ENCODE measurements at regions not wholly inside any gene's neighbourhood (a gene's known extent, or its start where the extent isn't known, plus 50 kb on each side); places are given as distances from the start of the nearest gene placed in this dataset.

DNA sequence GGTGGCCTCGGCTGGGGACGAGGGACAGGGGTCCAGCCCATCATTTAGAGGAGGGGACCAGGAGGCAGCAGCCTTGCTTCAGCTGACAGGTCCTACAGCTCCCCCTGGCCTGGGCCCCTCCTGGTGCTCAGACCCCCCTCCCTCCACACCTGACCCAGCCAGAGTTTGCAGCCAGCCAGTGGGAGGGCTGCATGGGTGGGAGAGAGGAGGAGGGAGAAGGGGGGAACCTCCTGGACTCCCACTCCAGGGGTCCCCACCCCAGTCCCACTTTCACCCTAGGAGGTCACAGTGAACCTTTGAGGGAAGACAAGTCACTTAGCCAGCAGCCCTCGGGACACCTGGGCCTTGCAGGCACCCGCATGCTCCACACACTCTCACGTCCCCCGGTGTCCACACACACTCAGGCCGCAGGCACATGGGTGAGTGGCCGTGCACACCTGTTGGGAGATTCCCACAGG is 108.9 kb upstream of the ZBTB40 start:
- no peak for DNase-seq (ENCODE audit: low read depth)
- Histone ChIP-seq H3K27me3 (replicated peaks; ENCODE audit: control insufficient read depth, insufficient read depth, low read length) (peaks cover 57% of the 10 kb centered on the region), H3K36me3 (ENCODE audit: control insufficient read depth, insufficient read depth, low read length, severe bottlenecking) (no peaks in the 10 kb centered on the region), H3K4me3 (ENCODE audit: low read length) (no peak overlapping the region), H3K9ac (ENCODE audit: low read length) (no peak overlapping the region), H3K4me1 (ENCODE audit: control insufficient read depth, insufficient read depth, low read length) (peaks cover 16% of the 10 kb centered on the region), H3K9me3 (ENCODE audit: control insufficient read depth, low read length) (no peaks in the 10 kb centered on the region)

GRCh38 chr1:22343456-22344328 is 108.0 kb upstream of the ZBTB40 start:
- Histone ChIP-seq H3K27me3 (replicated peaks; ENCODE audit: control insufficient read depth, insufficient read depth, low read length) (peaks cover 56% of the 10 kb centered on the region), H3K9ac (ENCODE audit: low read length) (no peak overlapping the region), H3K4me1 (ENCODE audit: control insufficient read depth, insufficient read depth, low read length) (peaks cover 16% of the 10 kb centered on the region), H3K9me3 (ENCODE audit: control insufficient read depth, low read length) (no peaks in the 10 kb centered on the region), H3K4me3 (ENCODE audit: low read length) (no peak overlapping the region), H3K36me3 (ENCODE audit: control insufficient read depth, insufficient read depth, low read length, severe bottlenecking) (no peaks in the 10 kb centered on the region)
- DNase-seq (ENCODE audit: low read depth) = no peak

DNA sequence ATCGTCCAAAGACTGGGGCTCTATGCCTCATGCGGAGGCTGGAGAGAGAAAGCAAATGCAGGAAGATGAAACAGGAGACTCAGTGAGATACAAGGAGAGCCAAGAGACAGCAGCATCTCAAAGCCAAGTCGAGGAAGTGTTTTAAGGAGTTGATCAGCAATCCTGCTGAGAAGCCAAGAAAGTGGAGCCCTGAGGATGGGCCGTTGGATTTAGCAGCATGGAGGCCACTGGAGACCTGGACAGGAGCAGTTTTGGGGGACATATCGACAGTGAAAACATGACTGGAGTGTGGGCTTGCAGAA is 107.4 kb upstream of the ZBTB40 start:
- Histone ChIP-seq H3K4me3 (ENCODE audit: low read length) (no peak overlapping the region), H3K27me3 (replicated peaks; ENCODE audit: control insufficient read depth, insufficient read depth, low read length) (peaks cover 52% of the 10 kb centered on the region), H3K9ac (ENCODE audit: low read length) (no peak overlapping the region), H3K36me3 (ENCODE audit: control insufficient read depth, insufficient read depth, low read length, severe bottlenecking) (no peaks in the 10 kb centered on the region), H3K4me1 (ENCODE audit: control insufficient read depth, insufficient read depth, low read length) (peaks cover 16% of the 10 kb centered on the region), H3K9me3 (ENCODE audit: control insufficient read depth, low read length) (no peaks in the 10 kb centered on the region)
- DNase-seq (ENCODE audit: low read depth) = no peak

- H3K36me3 ChIP-seq (ENCODE audit: control insufficient read depth, insufficient read depth, low read length, severe bottlenecking) = no peaks in the 10 kb centered on the region
- no peaks in the 10 kb centered on the region for H3K9me3 ChIP-seq (ENCODE audit: control insufficient read depth, low read length)
- no peak overlapping the region for H3K9ac ChIP-seq (ENCODE audit: low read length)
- no peak for DNase-seq (ENCODE audit: low read depth)
- no peak overlapping the region for H3K4me3 ChIP-seq (ENCODE audit: low read length)
- peaks cover 53% of the 10 kb centered on the region for H3K27me3 ChIP-seq (replicated peaks; ENCODE audit: control insufficient read depth, insufficient read depth, low read length)
- H3K4me1 ChIP-seq (ENCODE audit: control insufficient read depth, insufficient read depth, low read length) = peaks cover 16% of the 10 kb centered on the region
Measured at GRCh38 chr1:22344851-22345560, 106.6 kb upstream of the ZBTB40 start.

DNA sequence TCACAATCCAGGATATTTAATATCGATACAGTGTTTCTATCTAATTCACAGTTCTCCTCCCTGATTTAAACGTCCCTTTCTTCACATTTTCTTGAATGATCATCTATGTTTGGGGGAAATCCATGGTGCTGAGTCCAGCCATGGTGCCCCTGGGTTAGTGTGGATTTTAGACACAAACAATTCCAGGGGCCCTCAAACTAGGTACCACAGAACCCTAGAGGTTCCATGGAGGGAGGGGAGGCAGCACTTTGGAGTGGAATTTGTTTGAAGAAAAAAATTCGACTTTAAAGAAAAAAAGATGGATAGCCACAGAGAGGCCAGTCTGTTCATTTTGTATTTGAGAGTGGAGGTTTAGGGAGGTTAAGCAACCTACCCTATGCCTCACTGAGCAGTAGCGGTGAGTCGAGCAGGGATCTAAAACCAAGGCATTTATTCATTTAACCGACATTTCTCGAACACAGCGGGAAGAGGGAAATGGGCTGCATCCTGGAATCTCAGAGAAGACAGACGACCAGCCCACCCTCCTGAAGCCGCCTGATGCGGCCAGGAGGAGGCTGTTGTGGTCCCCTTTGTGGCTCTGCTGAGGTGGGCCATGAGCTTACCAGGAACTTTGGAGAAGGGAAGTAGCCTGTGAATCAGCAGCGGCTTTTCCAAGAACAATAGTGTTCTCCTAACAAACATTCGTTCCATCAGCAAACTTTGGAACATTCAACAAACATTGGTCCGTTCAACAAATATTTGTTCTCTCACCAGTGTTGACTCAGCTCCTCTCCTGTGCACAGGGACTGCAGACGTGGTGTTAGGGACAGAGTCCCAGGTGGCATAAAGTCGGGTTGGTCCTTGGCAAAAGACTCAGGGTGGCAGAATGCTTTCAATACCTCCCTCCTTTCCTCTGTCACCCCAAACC is 103.5 kb upstream of the ZBTB40 start:
- H3K4me1 ChIP-seq (ENCODE audit: control insufficient read depth, insufficient read depth, low read length) = peaks cover 8% of the 10 kb centered on the region
- no peaks in the 10 kb centered on the region for H3K36me3 ChIP-seq (ENCODE audit: control insufficient read depth, insufficient read depth, low read length, severe bottlenecking)
- no peak for DNase-seq (ENCODE audit: low read depth)
- H3K27me3 ChIP-seq (replicated peaks; ENCODE audit: control insufficient read depth, insufficient read depth, low read length) = peaks cover 56% of the 10 kb centered on the region
- H3K4me3 ChIP-seq (ENCODE audit: low read length) = no peak overlapping the region
- no peak overlapping the region for H3K9ac ChIP-seq (ENCODE audit: low read length)
- no peaks in the 10 kb centered on the region for H3K9me3 ChIP-seq (ENCODE audit: control insufficient read depth, low read length)

DNA sequence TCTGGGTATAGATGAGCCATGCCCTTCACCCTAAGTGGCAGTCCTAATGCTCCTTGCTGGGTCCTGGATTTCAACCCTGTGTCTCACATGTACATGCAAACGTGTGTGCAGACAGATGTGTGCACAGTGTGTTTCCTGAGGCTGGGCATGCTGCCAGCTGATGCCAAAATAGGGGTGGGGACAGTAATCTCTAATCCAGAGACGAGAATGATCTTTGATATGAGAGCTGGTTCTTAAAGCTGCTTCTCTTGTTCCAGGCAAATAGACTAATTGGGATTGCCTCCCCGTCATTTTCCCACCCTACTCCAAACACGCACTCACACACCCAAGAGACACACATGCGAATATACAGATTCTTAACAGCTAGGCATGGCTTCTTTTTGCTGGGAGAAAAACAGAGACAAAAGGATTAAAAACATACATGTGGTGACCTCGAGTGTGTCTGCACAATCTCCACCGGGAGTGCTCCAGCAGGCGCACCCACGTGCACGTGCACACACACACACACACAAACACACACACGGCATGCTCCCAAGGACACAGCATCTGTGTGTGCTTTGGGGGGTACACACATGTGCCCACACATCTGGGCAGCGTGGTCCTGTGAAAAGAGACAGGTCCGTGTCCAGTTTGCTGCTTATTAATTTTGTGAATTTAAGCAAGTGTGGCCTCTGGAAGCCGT is 102.1 kb upstream of the ZBTB40 start:
- no peak for DNase-seq (ENCODE audit: low read depth)
- Histone ChIP-seq H3K36me3 (ENCODE audit: control insufficient read depth, insufficient read depth, low read length, severe bottlenecking) (no peaks in the 10 kb centered on the region), H3K27me3 (replicated peaks; ENCODE audit: control insufficient read depth, insufficient read depth, low read length) (peaks cover 54% of the 10 kb centered on the region), H3K4me1 (ENCODE audit: control insufficient read depth, insufficient read depth, low read length) (no peaks in the 10 kb centered on the region), H3K9me3 (ENCODE audit: control insufficient read depth, low read length) (no peaks in the 10 kb centered on the region), H3K9ac (ENCODE audit: low read length) (no peak overlapping the region), H3K4me3 (ENCODE audit: low read length) (no peak overlapping the region)

GRCh38 chr1:22350171-22350923 is 101.3 kb upstream of the ZBTB40 start:
- Histone ChIP-seq H3K9me3 (ENCODE audit: control insufficient read depth, low read length) (no peaks in the 10 kb centered on the region), H3K36me3 (ENCODE audit: control insufficient read depth, insufficient read depth, low read length, severe bottlenecking) (no peaks in the 10 kb centered on the region), H3K4me1 (ENCODE audit: control insufficient read depth, insufficient read depth, low read length) (no peaks in the 10 kb centered on the region), H3K27me3 (replicated peaks; ENCODE audit: control insufficient read depth, insufficient read depth, low read length) (peaks cover 47% of the 10 kb centered on the region), H3K4me3 (ENCODE audit: low read length) (no peak overlapping the region), H3K9ac (ENCODE audit: low read length) (no peak overlapping the region)
- no peak for DNase-seq (ENCODE audit: low read depth)

GRCh38 chr1:22350924-22351767 is 100.5 kb upstream of the ZBTB40 start:
- Histone ChIP-seq H3K4me1 (ENCODE audit: control insufficient read depth, insufficient read depth, low read length) (no peaks in the 10 kb centered on the region), H3K36me3 (ENCODE audit: control insufficient read depth, insufficient read depth, low read length, severe bottlenecking) (no peaks in the 10 kb centered on the region), H3K9me3 (ENCODE audit: control insufficient read depth, low read length) (no peaks in the 10 kb centered on the region), H3K9ac (ENCODE audit: low read length) (no peak overlapping the region), H3K4me3 (ENCODE audit: low read length) (no peak overlapping the region), H3K27me3 (replicated peaks; ENCODE audit: control insufficient read depth, insufficient read depth, low read length) (peaks cover 39% of the 10 kb centered on the region)
- no peak for DNase-seq (ENCODE audit: low read depth)

DNA sequence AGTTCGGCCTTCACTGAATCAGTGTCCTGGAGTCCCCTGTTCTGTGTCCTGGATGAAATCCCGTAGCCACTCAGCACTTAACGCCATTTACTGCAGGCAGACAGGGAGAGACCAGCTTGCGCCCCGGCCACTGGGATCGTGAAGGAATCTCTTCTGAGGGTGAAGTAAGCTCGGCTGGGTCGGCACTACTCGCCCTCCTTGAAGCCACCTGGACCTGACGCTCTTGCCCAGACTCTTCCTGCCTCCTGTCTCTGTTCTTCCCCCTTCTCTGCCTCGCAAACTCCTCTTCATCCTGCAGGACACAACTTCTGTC is 99.9 kb upstream of the ZBTB40 start:
- Histone ChIP-seq H3K4me3 (ENCODE audit: low read length) (no peak overlapping the region), H3K36me3 (ENCODE audit: control insufficient read depth, insufficient read depth, low read length, severe bottlenecking) (no peaks in the 10 kb centered on the region), H3K27me3 (replicated peaks; ENCODE audit: control insufficient read depth, insufficient read depth, low read length) (peaks cover 40% of the 10 kb centered on the region), H3K4me1 (ENCODE audit: control insufficient read depth, insufficient read depth, low read length) (no peaks in the 10 kb centered on the region), H3K9me3 (ENCODE audit: control insufficient read depth, low read length) (no peaks in the 10 kb centered on the region), H3K9ac (ENCODE audit: low read length) (no peak overlapping the region)
- no peak for DNase-seq (ENCODE audit: low read depth)

GRCh38 chr1:22352355-22352754 is 99.3 kb upstream of the ZBTB40 start:
- no peak overlapping the region for H3K9ac ChIP-seq (ENCODE audit: low read length)
- H3K4me1 ChIP-seq (ENCODE audit: control insufficient read depth, insufficient read depth, low read length) = no peaks in the 10 kb centered on the region
- H3K9me3 ChIP-seq (ENCODE audit: control insufficient read depth, low read length) = peaks cover under 1% of the 10 kb centered on the region
- DNase-seq (ENCODE audit: low read depth) = no peak
- no peaks in the 10 kb centered on the region for H3K36me3 ChIP-seq (ENCODE audit: control insufficient read depth, insufficient read depth, low read length, severe bottlenecking)
- H3K4me3 ChIP-seq (ENCODE audit: low read length) = no peak overlapping the region
- peaks cover 46% of the 10 kb centered on the region for H3K27me3 ChIP-seq (replicated peaks; ENCODE audit: control insufficient read depth, insufficient read depth, low read length)

All from adipocyte (in vitro differentiated cells).